Esophagus muscularis mucosa (tissue), 4 donors: ENCODE measurements at regions not wholly inside any gene's neighbourhood (a gene's known extent, or its start where the extent isn't known, plus 50 kb on each side); places are given as distances from the start of the nearest gene placed in this dataset.

ENCODE experiments used
- DNase-seq: peaks from one replicate; pipeline ENCODE4 v3.0.0-alpha.2; 2017; ENCODE audit errors: extremely low spot score
- H3K27ac ChIP-seq, 4 donors: fragments of 200-600 bp; sonication (generic); replicated peaks in 1 of 4; 1 replicate in 3 of 4; 2 replicates in 1 of 4; pipeline ENCODE4 v1.5.1; 2016 to 2019; ENCODE audit warnings: mild to moderate bottlenecking in 1 of 4
- H3K27me3 ChIP-seq, 4 donors: fragments of 200-600 bp; sonication (generic); one replicate each; pipeline versions ENCODE4 v1.5.1 to v1.6.0; 2016 to 2019
- H3K36me3 ChIP-seq, 4 donors: fragments of 200-600 bp; sonication (generic); one replicate each; pipeline ENCODE4 v1.5.1; 2016 to 2019
- H3K4me1 ChIP-seq, 4 donors: fragments of 200-600 bp; sonication (generic); one replicate each; pipeline ENCODE4 v1.5.1; 2016 to 2019
- H3K4me3 ChIP-seq, 4 donors: fragments of 200-600 bp; sonication (generic); 1 replicate in 2 of 4; 2 replicates in 2 of 4; pipeline ENCODE4 v1.5.1; 2016 to 2019; ENCODE audit warnings: mild to moderate bottlenecking in 4 of 4, moderate library complexity in 1 of 4
- H3K9me3 ChIP-seq, 4 donors: fragments of 200-600 bp; sonication (generic); 1 replicate in 3 of 4; 2 replicates in 1 of 4; pipeline ENCODE4 v1.5.1; 2016 to 2019
- EP300 ChIP-seq: sonication (generic); formaldehyde crosslinking; IDR thresholded peaks from one replicate; pipeline ENCODE4 v1.6.1; 2017; ENCODE audit warnings: antibody characterized with exemption
- POLR2A ChIP-seq: fragments of 450-650 bp; IDR thresholded peaks from one replicate; pipeline ENCODE4 v1.6.1; 2017; ENCODE audit warnings: antibody characterized with exemption, moderate library complexity, mild to moderate bottlenecking, low read depth
- POLR2AphosphoS5 ChIP-seq, 2 donors: sonication (generic); formaldehyde crosslinking; IDR thresholded peaks; one replicate each; pipeline ENCODE4 v1.6.1; 2017; ENCODE audit warnings: antibody characterized with exemption in 2 of 2
- WGBS: methylation state at CpG from one replicate; pipeline ENCODE4 v1.1.5; 2018; 5-methylcytosine and 5-hydroxymethylcytosine counted together
- intact Hi-C: fragments of 100-400 bp; cut with DNase I; formaldehyde crosslinking; loops from one replicate; pipeline ENCODE4 v1.15.1; 2023
- TF ChIP-seq, protein P1 (sequence below), 3 experiments: fragments of 200-600 bp in 2 of 3; fragments of 450-650 bp in 1 of 3; sonication (generic) in 2 of 3; IDR thresholded peaks; one replicate each; pipeline ENCODE4 v1.5.1; 2017 to 2019; ENCODE audit warnings: antibody characterized with exemption in 3 of 3, mild to moderate bottlenecking in 2 of 3, moderate library complexity in 1 of 3

GRCh38 chr6:66993272-66993671 is 1286.2 kb upstream of the EYS start:
- Histone ChIP-seq H3K36me3 (no peaks in the 10 kb centered on the region), H3K4me3 (no peak overlapping the region), H3K27me3 (no peaks in the 10 kb centered on the region), H3K27ac (no peak overlapping the region), H3K9me3 (peaks cover 0 to 5% (median 0%) of the 10 kb centered on the region in 4 donors), H3K4me1 (no peaks in the 10 kb centered on the region)
- WGBS, result 80% methylated on average over 3 of the region's 3 CpGs
- TF ChIP-seq, protein P1, sequence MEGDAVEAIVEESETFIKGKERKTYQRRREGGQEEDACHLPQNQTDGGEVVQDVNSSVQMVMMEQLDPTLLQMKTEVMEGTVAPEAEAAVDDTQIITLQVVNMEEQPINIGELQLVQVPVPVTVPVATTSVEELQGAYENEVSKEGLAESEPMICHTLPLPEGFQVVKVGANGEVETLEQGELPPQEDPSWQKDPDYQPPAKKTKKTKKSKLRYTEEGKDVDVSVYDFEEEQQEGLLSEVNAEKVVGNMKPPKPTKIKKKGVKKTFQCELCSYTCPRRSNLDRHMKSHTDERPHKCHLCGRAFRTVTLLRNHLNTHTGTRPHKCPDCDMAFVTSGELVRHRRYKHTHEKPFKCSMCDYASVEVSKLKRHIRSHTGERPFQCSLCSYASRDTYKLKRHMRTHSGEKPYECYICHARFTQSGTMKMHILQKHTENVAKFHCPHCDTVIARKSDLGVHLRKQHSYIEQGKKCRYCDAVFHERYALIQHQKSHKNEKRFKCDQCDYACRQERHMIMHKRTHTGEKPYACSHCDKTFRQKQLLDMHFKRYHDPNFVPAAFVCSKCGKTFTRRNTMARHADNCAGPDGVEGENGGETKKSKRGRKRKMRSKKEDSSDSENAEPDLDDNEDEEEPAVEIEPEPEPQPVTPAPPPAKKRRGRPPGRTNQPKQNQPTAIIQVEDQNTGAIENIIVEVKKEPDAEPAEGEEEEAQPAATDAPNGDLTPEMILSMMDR (IDR thresholded peaks at IDR 0.05), result no peak
- no peak for TF ChIP-seq POLR2A
- no peak for TF ChIP-seq EP300
- no peak for TF ChIP-seq POLR2AphosphoS5 (IDR thresholded peaks at IDR 0.05)
- no peak for DNase-seq
- intact Hi-C loops, result no loop called here

GRCh38 chr6:66992660-66993059 is 1285.6 kb upstream of the EYS start:
- Histone ChIP-seq H3K9me3 (peaks cover 0 to 5% (median 0%) of the 10 kb centered on the region in 4 donors), H3K27ac (no peak overlapping the region), H3K4me1 (no peaks in the 10 kb centered on the region), H3K4me3 (no peak overlapping the region), H3K36me3 (no peaks in the 10 kb centered on the region), H3K27me3 (no peaks in the 10 kb centered on the region)
- intact Hi-C loops, result no loop called here
- DNase-seq, result no peak
- WGBS, result 59% methylated on average over 4 of the region's 4 CpGs
- no peak for TF ChIP-seq EP300
- TF ChIP-seq, protein P1 (IDR thresholded peaks at IDR 0.05), result no peak

DNA sequence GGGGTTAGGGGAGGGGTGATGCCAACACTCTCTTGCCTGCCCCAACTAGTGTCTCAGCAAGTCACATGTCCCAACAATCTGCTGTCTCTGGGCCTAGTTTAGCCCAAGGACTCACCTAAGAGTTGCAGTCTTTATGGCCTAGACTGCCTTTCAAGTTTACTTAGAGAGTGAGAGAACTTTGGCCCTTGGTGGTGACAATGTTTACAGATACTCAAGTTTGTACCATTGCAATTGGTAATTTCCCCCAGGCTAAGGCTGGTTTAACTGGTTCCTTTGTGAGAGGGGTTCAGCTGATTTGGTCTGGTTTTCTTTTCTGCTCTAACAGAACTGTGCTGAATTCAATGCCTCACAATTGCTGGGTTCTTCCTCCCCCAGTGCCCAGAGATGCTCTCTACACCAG is 1279.9 kb upstream of the EYS start:
- Histone ChIP-seq H3K27ac (no peak overlapping the region), H3K9me3 (peaks cover 0 to 10% (median 3%) of the 10 kb centered on the region in 4 donors), H3K27me3 (no peaks in the 10 kb centered on the region), H3K36me3 (no peaks in the 10 kb centered on the region), H3K4me1 (no peaks in the 10 kb centered on the region), H3K4me3 (no peak overlapping the region)
- no peak for DNase-seq
- intact Hi-C loops, result no loop called here
- TF ChIP-seq, protein P1 (IDR thresholded peaks at IDR 0.05), result no peak
- TF ChIP-seq EP300 (no peak), POLR2AphosphoS5 (IDR thresholded peaks at IDR 0.05) (no peak), POLR2A (no peak)

- H3K27ac ChIP-seq, result no peak overlapping the region
- TF ChIP-seq EP300, result no peak
- TF ChIP-seq, protein P1 (IDR thresholded peaks at IDR 0.05), result no peak
- TF ChIP-seq POLR2AphosphoS5 (IDR thresholded peaks at IDR 0.05), result no peak
- no peak for TF ChIP-seq POLR2A
- peaks cover 0 to 10% (median 3%) of the 10 kb centered on the region in 4 donors for H3K9me3 ChIP-seq
- WGBS, result 100% methylated on average over 1 of the region's 1 CpG
- H3K4me1 ChIP-seq, result no peaks in the 10 kb centered on the region
- no peaks in the 10 kb centered on the region for H3K27me3 ChIP-seq
- intact Hi-C loops, result no loop called here
- no peaks in the 10 kb centered on the region for H3K36me3 ChIP-seq
- DNase-seq, result no peak
- H3K4me3 ChIP-seq, result no peak overlapping the region
Observed at GRCh38 chr6:66985816-66986215, 1278.8 kb upstream of the EYS start.

- intact Hi-C loops, result no loop called here
- Histone ChIP-seq H3K36me3 (no peaks in the 10 kb centered on the region), H3K27me3 (no peaks in the 10 kb centered on the region), H3K4me3 (no peak overlapping the region), H3K9me3 (no peaks in the 10 kb centered on the region), H3K27ac (no peak overlapping the region), H3K4me1 (no peaks in the 10 kb centered on the region)
- no peak for DNase-seq
- TF ChIP-seq EP300 (no peak), POLR2A (no peak), POLR2AphosphoS5 (IDR thresholded peaks at IDR 0.05) (no peak)
- TF ChIP-seq, protein P1 (IDR thresholded peaks at IDR 0.05), result no peak
- WGBS, result 92% methylated on average over 1 of the region's 1 CpG
Observed at GRCh38 chr6:66970373-66970772, 1263.3 kb upstream of the EYS start.
